Left kidney (tissue), 1 donor: ENCODE measurements at regions not wholly inside any gene's neighbourhood (a gene's known extent, or its start where the extent isn't known, plus 50 kb on each side); places are given as distances from the start of the nearest gene placed in this dataset.
"Not testable (repeated sequence)": the region's sequence is repeated elsewhere in the genome, so short reads cannot be mapped to it uniquely, and the experiment has no call there.

Source experiments
- DNase-seq: peaks from one replicate; pipeline ENCODE4 v3.0.0-alpha.2; 2013

- not testable (repeated sequence) for DNase-seq
Measured at GRCh38 chr15:70367913-70368705, 270.4 kb upstream of the TLE3 start.

DNA sequence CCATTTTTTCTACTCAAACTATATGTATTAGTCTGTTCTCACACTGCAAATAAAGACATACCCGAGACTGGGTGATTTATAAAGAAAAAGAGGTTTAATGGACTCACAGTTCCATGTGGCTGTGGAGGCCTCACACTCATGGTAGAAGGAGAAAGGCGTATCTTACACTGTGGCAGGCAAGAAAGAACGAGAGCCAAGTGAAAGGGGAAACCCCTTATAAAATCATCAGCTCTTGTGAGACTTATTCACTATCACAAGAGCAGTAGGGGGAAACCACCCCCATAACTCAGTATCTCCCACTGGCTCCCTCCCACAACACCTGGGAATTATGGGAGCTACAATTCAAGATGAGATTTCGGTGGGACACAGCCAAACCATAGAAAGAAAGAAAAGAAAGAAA lies 266.3 kb upstream of the TLE3 start:
- not testable (repeated sequence) for DNase-seq

DNA sequence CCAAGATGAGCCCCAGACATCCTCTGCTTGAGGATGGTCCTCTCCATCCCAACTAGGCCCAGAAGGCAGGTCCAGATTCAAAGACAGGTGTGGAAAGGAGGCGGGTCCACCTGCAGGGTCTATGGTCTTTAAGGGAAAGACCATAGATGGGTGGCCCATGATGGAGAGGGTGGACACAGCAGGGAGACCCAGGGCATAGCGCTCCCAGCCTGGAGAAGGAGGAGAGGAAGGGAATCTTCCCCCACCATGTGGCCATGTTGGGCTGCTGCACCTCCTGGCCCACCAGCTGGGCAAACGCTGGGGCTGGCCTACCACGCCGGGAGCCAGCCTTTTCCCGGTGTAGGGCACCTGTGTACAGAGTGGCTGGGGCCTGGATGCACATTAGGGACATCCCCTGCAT lies 265.2 kb upstream of the TLE3 start:
- no peak for DNase-seq

DNA sequence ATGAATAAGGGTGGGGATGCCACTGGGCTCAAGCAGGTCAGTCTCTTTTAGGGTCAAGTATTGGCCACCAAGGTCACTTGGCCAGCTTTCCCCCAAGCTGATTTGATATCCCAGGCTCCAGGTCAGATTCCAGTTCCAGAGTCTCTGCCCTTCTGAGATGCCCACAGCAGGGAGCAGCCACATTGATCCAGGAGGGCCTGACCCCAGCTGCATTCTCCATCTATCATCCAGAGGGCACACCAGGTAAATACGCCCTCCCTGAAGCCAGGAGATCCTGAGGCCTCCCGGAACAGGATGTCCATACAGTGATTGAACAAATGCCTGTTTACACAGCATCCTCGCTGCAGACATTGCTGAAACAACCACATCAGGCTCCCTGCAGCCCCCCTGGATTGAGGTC lies 264.6 kb upstream of the TLE3 start:
- no peak for DNase-seq

DNA sequence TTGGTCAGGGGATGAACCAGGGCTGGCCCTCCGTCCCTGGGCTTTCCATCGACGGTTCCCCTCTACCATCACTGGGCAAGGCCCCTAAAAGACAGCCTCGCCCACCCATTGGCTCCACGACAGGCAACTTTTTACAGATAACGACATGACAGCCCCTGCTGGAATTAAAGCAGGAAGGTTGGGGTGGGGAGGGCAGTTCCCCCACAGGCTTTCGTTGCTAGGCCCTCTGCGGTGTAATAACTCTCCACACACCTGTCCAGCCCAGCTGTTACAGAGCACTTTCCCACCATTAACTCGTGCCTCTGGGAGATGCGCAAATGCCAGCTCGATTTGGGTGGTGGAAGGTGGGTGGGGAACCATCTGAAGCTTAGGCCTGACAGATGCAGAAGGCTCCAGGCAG lies 264.2 kb upstream of the TLE3 start:
- DNase-seq, result no peak

GRCh38 chr15:70361106-70361505 lies 263.4 kb upstream of the TLE3 start:
- no peak for DNase-seq

GRCh38 chr15:70358871-70359647 lies 261.3 kb upstream of the TLE3 start:
- DNase-seq, result no peak

- no peak for DNase-seq
Measured at GRCh38 chr15:70358011-70358819, 260.5 kb upstream of the TLE3 start.

DNA sequence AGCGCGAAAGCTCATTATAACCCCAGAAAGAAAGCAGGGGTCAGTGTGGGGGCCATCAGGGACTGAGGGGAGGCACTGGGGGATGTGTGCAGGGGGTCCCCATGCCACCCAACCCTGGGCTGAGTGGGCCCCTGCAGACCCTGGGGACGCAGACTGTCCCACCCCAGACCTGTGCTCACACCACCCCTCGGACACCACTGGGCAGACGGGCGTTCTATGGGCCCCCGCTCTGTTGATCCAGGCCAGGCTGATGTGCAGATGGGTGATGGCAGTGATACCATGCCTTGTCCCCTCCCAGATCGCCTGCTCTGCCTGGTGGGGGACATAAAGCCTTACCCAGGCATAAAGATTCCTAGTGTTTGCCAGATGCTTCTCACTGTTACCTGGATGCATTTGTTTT lies 259.7 kb upstream of the TLE3 start:
- no peak for DNase-seq

DNA sequence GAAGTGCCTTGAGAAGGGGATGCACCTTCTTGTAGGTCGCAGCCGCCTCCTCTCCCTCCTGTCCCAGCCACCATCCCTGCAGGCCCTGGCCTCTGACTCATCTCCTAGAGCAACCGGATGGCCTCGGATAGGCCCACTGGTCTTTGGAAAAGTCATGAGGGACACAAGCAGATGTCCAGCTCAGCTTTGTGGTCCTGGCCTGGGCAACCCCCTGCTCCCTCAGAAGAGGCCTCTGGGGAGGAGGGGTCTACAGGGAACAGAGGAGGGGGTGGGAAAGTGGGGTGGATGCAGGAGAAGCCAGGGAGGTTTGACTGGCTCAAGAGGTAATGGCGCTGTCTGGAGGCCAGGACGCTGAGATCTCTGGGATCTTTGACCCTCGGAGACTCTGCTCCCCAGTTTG lies 259.2 kb upstream of the TLE3 start:
- DNase-seq, result no peak

- DNase-seq, result no peak
Measured at GRCh38 chr15:70356062-70356860, 258.5 kb upstream of the TLE3 start.

GRCh38 chr15:70355275-70355795 lies 257.6 kb upstream of the TLE3 start:
- no peak for DNase-seq

- DNase-seq, result no peak
Measured at GRCh38 chr15:70354346-70354905, 256.7 kb upstream of the TLE3 start.

GRCh38 chr15:70353606-70354345 lies 256.1 kb upstream of the TLE3 start:
- DNase-seq, result no peak

- no peak for DNase-seq
Measured at GRCh38 chr15:70351941-70352774, 254.4 kb upstream of the TLE3 start.

DNA sequence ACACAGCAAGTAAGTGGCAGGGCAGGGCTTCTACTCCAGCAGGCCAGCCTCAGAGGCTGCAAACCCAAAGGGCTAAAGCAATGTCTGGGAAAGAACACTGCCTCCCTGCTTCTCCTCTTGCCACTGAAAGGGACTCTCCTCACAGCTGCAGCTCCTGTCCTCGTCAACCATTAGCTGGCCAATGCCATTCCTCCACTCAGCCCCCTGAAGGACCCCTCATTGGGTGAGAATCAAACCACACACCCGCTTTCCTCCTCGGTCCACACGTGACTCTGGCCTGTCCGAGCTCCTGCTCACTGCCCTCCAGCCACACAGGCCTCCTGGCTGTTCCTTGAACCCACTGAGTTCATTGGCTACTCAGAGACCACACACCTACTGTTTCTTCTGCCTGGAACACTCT lies 253.7 kb upstream of the TLE3 start:
- no peak for DNase-seq

- no peak for DNase-seq
Measured at GRCh38 chr15:70348581-70349344, 251.0 kb upstream of the TLE3 start.

- DNase-seq, result no peak
Measured at GRCh38 chr15:70348226-70348543, 250.5 kb upstream of the TLE3 start.
